Occipital lobe (tissue), 1 donor: ENCODE measurements at regions not wholly inside any gene's neighbourhood (a gene's known extent, or its start where the extent isn't known, plus 50 kb on each side); places are given as distances from the start of the nearest gene placed in this dataset.
"Not testable (repeated sequence)": the region's sequence is repeated elsewhere in the genome, so short reads cannot be mapped to it uniquely, and the experiment has no call there.

ENCODE experiments used
- DNase-seq: peaks from one replicate; lab custom pipeline; 2025; lab: John Stamatoyannopoulos, UW

GRCh38 chr11:90455347-90455920, 232.6 kb upstream of the CHORDC1 start:
- DNase-seq: not testable (repeated sequence)

- DNase-seq: no peak
These were observed 230.7 kb upstream of the CHORDC1 start for GRCh38 chr11:90453525-90453924.

GRCh38 chr11:90449606-90450005, 226.8 kb upstream of the CHORDC1 start:
- no peak for DNase-seq

- no peak for DNase-seq
These were observed 225.4 kb upstream of the CHORDC1 start for GRCh38 chr11:90448256-90448655.

- no peak for DNase-seq
These were observed 224.8 kb upstream of the CHORDC1 start for GRCh38 chr11:90447618-90448017.

GRCh38 chr11:90446207-90446606, 223.4 kb upstream of the CHORDC1 start:
- no peak for DNase-seq

- DNase-seq: no peak
These were observed 215.2 kb upstream of the CHORDC1 start for GRCh38 chr11:90438069-90438468.

GRCh38 chr11:90434858-90435257, 212.0 kb upstream of the CHORDC1 start:
- no peak for DNase-seq

GRCh38 chr11:90428836-90429235, 206.0 kb upstream of the CHORDC1 start:
- DNase-seq: no peak

- no peak for DNase-seq
These were observed 203.6 kb upstream of the CHORDC1 start for GRCh38 chr11:90426442-90426841.

GRCh38 chr11:90423378-90423777, 200.5 kb upstream of the CHORDC1 start:
- no peak for DNase-seq

GRCh38 chr11:90422787-90423186, 199.9 kb upstream of the CHORDC1 start:
- DNase-seq: not testable (repeated sequence)

- no peak for DNase-seq
These were observed 191.4 kb upstream of the CHORDC1 start for GRCh38 chr11:90414221-90414620.

GRCh38 chr11:90407350-90407749, 184.5 kb upstream of the CHORDC1 start:
- DNase-seq: no peak

- DNase-seq: no peak
These were observed 169.8 kb upstream of the CHORDC1 start for GRCh38 chr11:90392692-90393091.

GRCh38 chr11:90391756-90392155, 168.9 kb upstream of the CHORDC1 start:
- DNase-seq: no peak

- DNase-seq: no peak
These were observed 157.4 kb upstream of the CHORDC1 start for GRCh38 chr11:90380206-90380605.

GRCh38 chr11:90373971-90374370, 151.1 kb upstream of the CHORDC1 start:
- no peak for DNase-seq

GRCh38 chr11:90364527-90364926, 141.7 kb upstream of the CHORDC1 start:
- no peak for DNase-seq

GRCh38 chr11:90363739-90364138, 140.9 kb upstream of the CHORDC1 start:
- DNase-seq: no peak

- DNase-seq: no peak
These were observed 132.4 kb upstream of the CHORDC1 start for GRCh38 chr11:90355200-90355599.

- no peak for DNase-seq
These were observed 126.9 kb upstream of the CHORDC1 start for GRCh38 chr11:90349731-90350130.

GRCh38 chr11:90344546-90344945, 121.7 kb upstream of the CHORDC1 start:
- no peak for DNase-seq

GRCh38 chr11:90343673-90344072, 120.8 kb upstream of the CHORDC1 start:
- DNase-seq: no peak
